K562 (cell line): ENCODE measurements at regions not wholly inside any gene's neighbourhood (a gene's known extent, or its start where the extent isn't known, plus 50 kb on each side); places are given as distances from the start of the nearest gene placed in this dataset.

Source experiments
- ATAC-seq: fragments of 200-7000 bp; cut with Tn5 transposase; 3 replicates; pipeline ENCODE4 v1.9.1; 2020; ENCODE audit warnings: moderate library complexity
- BruUV-seq: library from RNA; stranded (reverse); fragments of 400-500 nt; replicated peaks from 2 replicates; lab custom pipeline; 2021; lab: Mats Ljungman, UMichigan
- CTCF ChIA-PET: fragments of 300-600 bp; formaldehyde crosslinking; extraction: SDS; loops from one replicate; lab custom pipeline; 2021; ENCODE audit warnings: low intra/inter-chr PET ratio; lab: Yijun Ruan, JAX
- POLR2A ChIA-PET: fragments of 300-600, 350-650 bp; sonication (Branson Sonifier 250); formaldehyde crosslinking; extraction: SDS; loops from one replicate; lab custom pipeline; 2021; ENCODE audit warnings: antibody characterized with exemption, inconsistent platforms; lab: Yijun Ruan, JAX
- DNase-seq, 4 experiments: peaks; one replicate each; pipeline versions ENCODE4 v3.0.0 to v3.0.0-alpha.2; 2011 to 2018; ENCODE audit warnings: low spot score in 3 of 4, mixed read lengths in 3 of 4; ENCODE audit errors: extremely low read depth in 1 of 4
- FAIRE-seq: peaks from 2 replicates; lab custom pipeline; 2011; peaks lifted over from hg19 to GRCh38; lab: Jason Lieb, UNC
- H2AFZ ChIP-seq: 2 replicates; pipeline ENCODE4 v1.6.0; 2011; ENCODE audit warnings: low read depth, low read length, control low read depth, inconsistent platforms
- H3K27ac ChIP-seq: fragments of 200-600 bp; 3 replicates; pipeline ENCODE4 v1.8.0; 2011; ENCODE audit warnings: low read depth, mild to moderate bottlenecking, control low read depth, inconsistent platforms, low read length, moderate library complexity, mixed read lengths; ENCODE audit errors: extremely low read depth
- H3K27me3 ChIP-seq, 2 experiments: fragments of 300-600 bp in 1 of 2; 2 replicates in 1 of 2; 3 replicates in 1 of 2; pipeline versions ENCODE4 v1.6.0 to v1.8.0; 2011; ENCODE audit warnings: inconsistent platforms in 2 of 2, low read length in 2 of 2, mild to moderate bottlenecking in 1 of 2, mixed read lengths in 1 of 2, moderate library complexity in 1 of 2; ENCODE audit not compliant: control insufficient read depth in 2 of 2, insufficient read depth in 2 of 2
- H3K36me3 ChIP-seq: fragments of 300-600 bp; 3 replicates; pipeline ENCODE4 v1.8.0; 2011; ENCODE audit warnings: mild to moderate bottlenecking, low read length, inconsistent platforms; ENCODE audit not compliant: control insufficient read depth, insufficient read depth
- H3K4me1 ChIP-seq, 2 experiments: fragments of 200-600 bp in 1 of 2; replicated peaks in 1 of 2; 2 replicates in 1 of 2; 3 replicates in 1 of 2; pipeline versions ENCODE4 v1.5.1 to v1.8.0; 2011; ENCODE audit warnings: inconsistent platforms in 2 of 2, low read length in 2 of 2, mild to moderate bottlenecking in 1 of 2, mixed read lengths in 1 of 2, moderate library complexity in 1 of 2; ENCODE audit not compliant: control insufficient read depth in 2 of 2, insufficient read depth in 2 of 2
- H3K4me2 ChIP-seq: 2 replicates; pipeline ENCODE4 v1.6.1; 2011; ENCODE audit warnings: low read length, control low read depth, inconsistent platforms, mixed read lengths; ENCODE audit not compliant: insufficient read depth
- H3K4me3 ChIP-seq: fragments of 200-600 bp; sonication (generic), shearing (Covaris generic); 2 replicates; pipeline ENCODE4 v1.5.1; 2016; ENCODE audit warnings: control low read depth, inconsistent platforms
- H3K79me2 ChIP-seq: fragments of 200-600 bp; 3 replicates; pipeline ENCODE4 v1.8.0; 2011; ENCODE audit warnings: low read length, inconsistent platforms; ENCODE audit not compliant: control insufficient read depth, insufficient read depth
- H3K9ac ChIP-seq, 2 experiments: 2 replicates each; pipeline versions ENCODE4 v1.6.0 to v1.6.1; 2011; ENCODE audit warnings: low read depth in 2 of 2, low read length in 2 of 2, control low read depth in 1 of 2, inconsistent platforms in 1 of 2, mild to moderate bottlenecking in 1 of 2, mixed read lengths in 1 of 2; ENCODE audit not compliant: insufficient read depth in 1 of 2
- H3K9me1 ChIP-seq: one replicate; pipeline ENCODE4 v1.6.0; 2011; ENCODE audit warnings: inconsistent platforms, mild to moderate bottlenecking, low read length, moderate library complexity; ENCODE audit not compliant: control insufficient read depth, insufficient read depth
- H3K9me3 ChIP-seq: replicated peaks from 2 replicates; pipeline ENCODE4 v1.5.1; 2011; ENCODE audit warnings: low read depth, low read length, inconsistent platforms; ENCODE audit not compliant: control insufficient read depth, insufficient read depth
- H4K20me1 ChIP-seq: replicated peaks from 2 replicates; pipeline ENCODE4 v1.6.1; 2011; ENCODE audit warnings: low read length, inconsistent platforms, mixed read lengths; ENCODE audit not compliant: control insufficient read depth, insufficient read depth
- CBX3 ChIP-seq, 2 experiments: IDR thresholded peaks; 1 replicate in 1 of 2; 2 replicates in 1 of 2; pipeline ENCODE4 v1.6.1; 2012; ENCODE audit warnings: inconsistent platforms in 2 of 2, low read length in 2 of 2, borderline replicate concordance in 1 of 2, control low read depth in 1 of 2
- FOXA1 ChIP-seq: fragments of 450-650 bp; IDR thresholded peaks from 2 replicates; pipeline ENCODE4 v1.6.1; 2016; ENCODE audit warnings: mild to moderate bottlenecking, borderline replicate concordance
- L3MBTL2 ChIP-seq: fragments of 450-650 bp; IDR thresholded peaks from 2 replicates; pipeline ENCODE4 v1.6.1; 2016; ENCODE audit warnings: mild to moderate bottlenecking, moderate library complexity
- MCM3 ChIP-seq: fragments of 450-650 bp; IDR thresholded peaks from 2 replicates; pipeline ENCODE4 v1.6.1; 2016
- USF2 ChIP-seq: sonication (generic); formaldehyde crosslinking; IDR thresholded peaks from 2 replicates; pipeline ENCODE4 v1.5.0; 2020; ENCODE audit warnings: missing genetic modification reagents
- ZEB2 ChIP-seq: fragments of 450-650 bp; IDR thresholded peaks from 2 replicates; pipeline ENCODE4 v1.6.1; 2016
- WGBS: fragments of 100-300 bp; shearing (Covaris generic); methylation state at CpG from one replicate; pipeline ENCODE4 v1.1.6; 2016; ENCODE audit warnings: low coverage, mixed read lengths; ENCODE audit not compliant: insufficient coverage; ENCODE audit errors: missing lambda C conversion rate; 5-methylcytosine and 5-hydroxymethylcytosine counted together
- in situ Hi-C: fragments of 300-500 bp; cut with MboI; formaldehyde crosslinking; loops from 4 replicates; pipeline ENCODE4 v1.15.0; 2018; ENCODE audit warnings: inconsistent platforms, mixed read lengths
- intact Hi-C: fragments of 100-400 bp; cut with micrococcal nuclease; formaldehyde crosslinking; loops from 2 replicates; pipeline ENCODE4 v1.14.2; 2022

DNA sequence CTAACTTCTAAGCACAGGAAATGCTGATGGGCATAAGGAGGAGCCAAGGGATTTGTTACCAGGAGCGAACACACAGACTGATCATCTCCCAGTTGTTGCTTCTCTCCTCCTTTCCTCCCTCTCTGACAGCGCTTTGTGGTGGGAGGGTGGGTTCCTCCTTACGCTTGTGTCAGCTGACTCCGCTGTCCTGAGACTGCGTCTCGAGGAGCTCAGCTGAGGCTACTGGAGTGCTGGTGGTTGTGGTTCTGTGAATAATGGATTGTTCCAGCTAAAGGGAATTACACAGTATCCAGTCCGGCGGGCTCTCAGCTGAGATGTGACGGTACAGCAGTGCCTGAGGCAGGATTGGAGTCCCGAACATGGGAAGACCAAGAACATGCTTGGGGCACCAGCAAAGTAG, 113.4 kb downstream of the CTNND1 start:
- FAIRE-seq (no peak), DNase-seq (peak in 1 of 4 experiments; percentile 13), ATAC-seq (peak; percentile 65)
- Histone ChIP-seq H3K4me1 (no peaks in the 10 kb centered on the region; a peak in 1 of 5 replicates), H3K9ac (no peak overlapping the region), H3K4me3 (no peak overlapping the region), H2AFZ (no peak overlapping the region), H3K9me1 (no peaks in the 10 kb centered on the region), H4K20me1 (no peaks in the 10 kb centered on the region), H3K4me2 (no peak overlapping the region), H3K36me3 (no peaks in the 10 kb centered on the region), H3K27me3 (peaks cover 16 to 33% of the 10 kb centered on the region in 2 experiments; a peak in 4 of 5 replicates), H3K27ac (no peak overlapping the region), H3K79me2 (no peaks in the 10 kb centered on the region), H3K9me3 (no peaks in the 10 kb centered on the region)
- 9% methylated on average over 10 of the region's 10 CpGs for WGBS
- TF ChIP-seq ZEB2 = no peak
- peak; percentile 27; the same call in 1 of the 2 replicates for TF ChIP-seq USF2 (CRISPR knock-in tag)
- no peak for TF ChIP-seq FOXA1
- TF ChIP-seq L3MBTL2 = no peak
- no peak for TF ChIP-seq CBX3 (IDR thresholded peaks at IDR 0.05; ENCODE audit: borderline replicate concordance in 1 of 2, low read length in 2 of 2)
- no peak for TF ChIP-seq MCM3
- no TSS peak for BruUV-seq
- in situ Hi-C loops = no loop called here
- POLR2A ChIA-PET = interaction anchor here (0.6 to 1.0 kb wide), 5 partner anchors 39 to 1027 kb away, joined by 3 to 4 read pairs (median 3); no protein-coding TSS in a partner anchor
- CTCF ChIA-PET = interaction anchor here (0.7 kb wide), 1 partner anchor 200 kb away, joined by 4 read pairs; no protein-coding TSS in a partner anchor
- intact Hi-C loops = no loop called here
